KG1 (cell line): ENCODE measurements at regions not wholly inside any gene's neighbourhood (a gene's known extent, or its start where the extent isn't known, plus 50 kb on each side); places are given as distances from the start of the nearest gene placed in this dataset.

Experiments used
- DNase-seq: peaks from one replicate; lab custom pipeline; 2025; lab: John Stamatoyannopoulos, UW

DNA sequence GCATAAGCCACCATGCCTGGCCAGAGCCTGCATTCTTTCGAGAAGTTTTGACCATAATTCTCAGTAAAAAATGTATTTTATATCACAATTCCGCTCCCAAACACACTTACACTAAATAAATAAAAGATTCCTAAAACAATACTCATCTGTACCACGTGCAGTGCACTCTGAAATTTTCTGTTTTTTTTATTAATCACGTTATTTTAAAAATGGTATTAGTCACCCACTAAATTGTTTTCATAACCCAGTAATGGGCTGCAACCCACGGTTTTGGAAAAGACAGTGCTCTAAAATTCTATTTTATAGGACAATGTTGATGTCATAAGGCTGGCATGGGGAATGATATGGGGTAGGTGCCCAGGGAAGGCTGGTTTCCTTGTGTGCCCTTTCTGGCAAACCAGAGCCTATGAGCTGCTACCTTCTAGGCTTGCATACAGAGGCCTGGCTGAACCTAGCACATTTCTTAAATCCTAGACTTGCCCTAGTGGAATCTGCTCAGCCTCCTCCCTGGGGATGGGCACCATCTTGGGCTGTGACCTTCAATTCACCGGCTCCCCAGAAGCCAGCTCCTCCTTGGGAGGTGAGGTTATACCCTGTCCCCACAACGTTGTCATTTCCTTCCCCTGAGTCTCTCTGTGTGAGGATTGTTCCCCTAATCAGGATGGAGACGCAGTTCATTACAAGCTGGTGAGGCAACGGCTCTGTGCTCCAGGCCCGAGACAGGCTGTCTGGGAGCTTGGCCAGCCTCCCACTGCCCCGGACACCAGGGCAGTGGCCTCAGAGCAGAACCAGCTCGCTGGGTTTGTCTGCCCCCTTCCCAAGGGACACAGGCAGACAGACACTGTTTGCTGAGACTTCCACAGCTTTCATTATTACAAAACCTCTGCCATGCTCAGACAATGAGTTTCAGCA lies 116.5 kb upstream of the NAV2 start:
- DNase-seq = no peak

DNA sequence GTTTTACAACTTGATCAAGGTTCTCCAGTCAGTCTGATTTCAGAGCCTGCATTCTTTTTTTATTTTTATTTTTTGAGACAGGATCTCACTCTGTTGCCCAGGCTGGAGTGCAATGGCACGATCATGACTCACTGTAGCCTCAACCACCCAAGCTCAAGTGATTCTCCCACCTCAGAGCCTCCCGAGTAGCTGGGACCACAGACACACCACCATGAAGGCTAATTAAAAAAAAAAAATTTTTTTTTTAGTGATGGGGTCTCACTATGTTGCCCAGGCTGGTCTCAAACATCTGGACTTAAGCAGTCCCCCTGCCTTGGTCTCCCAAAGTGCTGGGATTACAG lies 117.2 kb upstream of the NAV2 start:
- DNase-seq = no peak

DNA sequence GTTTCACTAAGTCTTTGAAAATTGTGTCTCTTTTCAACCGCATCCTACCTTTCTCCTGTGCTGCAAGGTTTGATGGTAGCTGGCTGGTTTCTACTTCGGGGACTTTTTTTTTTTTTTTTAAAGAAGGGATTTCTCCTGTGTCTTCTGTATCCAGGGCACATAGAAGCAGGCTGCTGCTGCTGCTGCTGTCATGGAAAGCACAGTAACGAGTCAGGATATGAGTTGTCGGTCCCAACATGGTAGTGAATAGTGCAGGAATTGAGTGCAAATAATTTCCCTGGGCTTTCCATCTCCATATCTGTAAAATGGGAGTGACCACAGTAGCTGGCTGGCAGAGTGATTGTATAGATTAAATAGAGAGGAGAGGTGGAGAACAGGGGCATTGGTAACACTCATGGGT lies 118.3 kb upstream of the NAV2 start:
- DNase-seq = no peak

DNA sequence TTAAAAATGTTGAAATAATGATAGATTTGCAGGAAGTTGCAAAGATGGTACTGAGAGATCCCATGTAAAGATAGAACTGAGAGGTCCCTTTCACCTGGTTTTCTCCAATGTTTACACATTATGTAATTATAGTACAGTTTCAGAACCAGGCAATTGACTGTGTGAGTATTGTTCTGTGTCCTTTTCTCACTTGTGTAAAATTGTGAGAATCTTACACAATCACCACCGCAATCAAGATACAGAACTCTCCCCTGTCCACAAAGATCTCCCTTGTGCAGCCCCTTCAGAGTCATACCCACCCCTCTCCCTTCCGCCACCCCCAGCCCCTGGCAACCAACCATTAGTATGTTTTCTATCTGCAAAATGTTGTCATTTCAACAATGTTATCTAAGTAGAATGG lies 119.8 kb upstream of the NAV2 start:
- DNase-seq = no peak

DNA sequence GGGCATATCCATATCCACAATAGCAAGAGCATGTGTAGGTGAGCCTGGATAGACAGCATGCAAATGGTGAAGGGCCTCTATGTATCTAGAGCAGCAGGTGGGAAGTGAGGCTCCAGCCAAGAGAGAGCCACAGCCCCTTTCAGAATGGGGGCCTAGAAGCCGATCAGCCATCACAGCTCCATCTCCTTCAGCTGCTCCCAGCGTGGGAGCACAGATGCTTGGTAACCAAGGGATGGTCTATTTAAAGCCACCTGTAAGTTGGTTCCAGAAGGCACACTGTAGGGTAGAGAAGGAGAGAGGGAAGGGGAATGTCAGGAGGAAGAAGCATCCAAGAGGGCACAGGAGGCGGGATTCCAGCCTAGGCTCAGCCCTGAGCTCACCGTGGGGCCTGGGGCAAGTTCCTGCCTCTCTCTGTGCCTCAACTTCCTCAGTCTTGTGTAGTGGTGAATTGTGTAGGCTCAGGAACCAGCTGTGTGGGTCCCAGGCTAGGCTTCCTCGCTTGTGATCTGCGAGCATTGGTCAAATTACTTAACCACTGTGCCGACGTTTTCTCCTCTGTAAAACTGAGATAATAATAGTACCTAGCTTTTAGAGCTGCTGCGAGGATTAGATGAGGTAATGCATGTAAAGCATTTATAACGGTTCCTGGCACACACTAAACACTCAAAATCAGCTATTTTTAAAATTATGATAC lies 122.9 kb upstream of the NAV2 start:
- no peak for DNase-seq

DNA sequence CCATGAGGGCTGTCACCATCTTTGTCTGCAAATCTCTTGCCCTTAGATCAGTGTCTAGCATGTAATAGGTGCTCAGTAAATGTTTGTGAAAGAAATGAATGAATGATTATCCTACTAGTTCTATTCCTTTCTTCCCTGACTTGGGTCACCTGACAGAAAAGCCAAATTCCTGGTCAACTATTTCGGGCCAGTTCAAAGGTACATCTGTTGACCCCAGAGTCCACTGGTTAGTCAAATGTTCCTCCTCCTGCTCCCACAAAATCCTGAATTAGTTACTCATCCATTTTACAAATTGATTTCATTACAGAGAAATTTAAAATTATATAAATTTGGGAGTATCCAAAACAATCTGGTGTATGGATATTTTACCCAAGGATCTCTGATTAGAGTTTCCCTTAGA lies 124.7 kb upstream of the NAV2 start:
- DNase-seq = no peak

DNA sequence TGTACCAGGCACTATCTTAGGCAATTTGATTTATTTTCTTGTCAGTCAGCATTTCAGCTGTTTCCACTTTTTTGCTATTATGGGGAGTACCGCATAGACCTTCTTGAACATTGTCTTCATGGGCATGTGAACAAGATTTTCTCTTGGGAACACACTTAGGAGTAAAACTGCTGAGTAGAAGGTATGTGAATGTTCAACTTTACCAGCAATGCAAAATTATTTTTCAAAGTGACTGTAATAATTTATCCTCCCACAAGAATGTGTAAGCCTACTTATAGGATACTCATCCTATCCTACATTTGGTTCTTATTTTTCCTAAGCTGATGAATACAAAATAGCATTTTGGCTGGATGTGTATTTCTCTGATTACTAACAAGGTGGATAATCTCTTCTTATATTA lies 132.0 kb upstream of the NAV2 start:
- DNase-seq = no peak

DNA sequence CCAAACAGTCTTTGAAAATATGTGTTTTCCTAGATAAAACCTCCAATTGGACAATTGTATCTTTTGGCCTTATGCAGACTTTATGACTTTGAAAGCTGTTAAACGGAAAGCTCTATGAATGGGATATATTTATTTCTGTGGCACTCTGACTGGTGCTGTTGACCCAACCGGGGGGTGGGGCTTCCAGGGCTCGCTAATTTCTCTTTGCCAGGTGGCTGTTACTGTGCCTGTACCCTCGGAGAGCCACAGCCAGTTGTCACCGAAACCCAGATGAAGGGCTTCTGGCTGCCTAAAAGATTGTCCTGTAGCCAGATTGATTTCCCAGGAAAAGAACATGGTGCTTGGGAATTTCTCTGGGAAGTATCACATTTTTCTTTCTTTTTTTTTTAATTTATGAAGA lies 132.7 kb upstream of the NAV2 start:
- DNase-seq = no peak

DNA sequence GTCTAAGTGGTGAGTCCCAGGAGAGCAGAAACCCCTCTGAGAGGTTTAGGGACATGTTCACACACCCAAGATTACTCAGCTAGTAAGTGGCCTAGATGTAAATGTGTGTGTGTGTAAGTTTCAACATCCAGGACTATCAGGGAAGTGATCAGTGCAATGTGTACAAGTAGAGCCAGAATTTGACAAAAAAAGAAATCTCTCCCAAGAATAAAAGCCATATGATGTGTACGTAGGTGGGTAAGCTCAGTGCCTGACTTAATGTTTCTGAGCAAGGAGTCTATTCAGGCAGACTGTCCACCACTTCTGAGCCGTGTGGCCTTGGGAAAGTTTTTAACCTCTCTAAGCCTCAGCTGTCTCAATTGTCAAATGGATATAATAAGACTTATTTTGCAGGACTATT lies 133.8 kb upstream of the NAV2 start:
- DNase-seq = no peak

DNA sequence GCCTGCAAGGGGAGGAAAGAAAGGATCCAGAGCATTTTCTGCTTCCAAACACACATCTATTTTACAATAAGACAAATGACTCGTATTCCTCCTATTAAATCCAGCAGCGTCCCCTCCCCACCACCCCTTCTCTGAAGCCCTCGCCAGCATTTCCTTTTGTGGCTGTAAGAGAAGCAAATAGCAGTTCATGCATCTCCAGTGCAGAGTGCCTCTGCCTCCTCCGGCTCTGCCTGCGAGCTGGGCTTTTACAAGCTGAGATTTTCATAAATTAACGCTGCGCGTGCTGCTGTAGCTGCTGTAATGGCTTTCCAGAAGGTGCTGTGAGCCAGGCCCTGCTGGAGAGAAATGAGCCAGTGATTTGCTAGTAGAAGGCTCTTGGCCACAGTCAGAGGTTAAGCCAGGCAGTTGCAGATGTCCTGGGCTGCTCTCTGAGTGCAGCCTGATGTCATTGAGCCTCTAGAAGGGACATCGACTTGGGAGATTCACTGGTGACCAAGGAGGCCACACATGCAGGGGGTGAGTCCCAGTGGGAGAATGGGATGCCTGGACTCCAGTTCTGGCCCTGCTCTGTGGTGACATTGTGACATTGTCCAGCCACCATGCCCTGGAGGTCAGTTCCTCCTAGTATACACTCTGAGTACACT lies 134.5 kb upstream of the NAV2 start:
- no peak for DNase-seq

DNA sequence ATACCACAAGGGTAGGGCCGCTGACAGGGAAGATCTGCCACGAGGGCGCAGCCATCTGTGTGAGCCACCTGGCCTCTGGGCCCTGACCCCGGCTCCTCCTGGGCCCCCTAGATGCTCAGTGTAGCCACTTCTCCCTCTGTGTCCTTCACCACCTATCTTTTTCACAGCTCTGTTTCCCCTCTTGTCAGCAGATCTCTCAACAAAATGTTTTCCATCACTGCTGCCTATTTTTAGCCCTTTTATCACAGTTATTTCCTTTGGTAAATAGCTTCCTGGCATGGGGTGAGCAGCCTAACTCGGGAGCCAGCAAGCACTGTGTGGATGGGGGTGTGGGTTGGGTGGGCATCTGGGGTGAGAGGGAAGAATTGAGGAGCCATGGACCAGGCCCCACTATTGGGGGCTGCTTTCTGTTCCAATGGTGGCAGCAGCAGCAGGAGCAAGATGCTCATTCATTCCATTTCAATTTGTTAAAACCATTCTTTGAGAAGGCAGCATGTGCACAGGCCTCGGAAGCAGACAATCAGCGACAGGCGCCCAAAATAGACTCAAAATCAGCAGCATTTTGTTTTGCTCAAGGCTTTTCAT lies 135.2 kb upstream of the NAV2 start:
- no peak for DNase-seq

DNA sequence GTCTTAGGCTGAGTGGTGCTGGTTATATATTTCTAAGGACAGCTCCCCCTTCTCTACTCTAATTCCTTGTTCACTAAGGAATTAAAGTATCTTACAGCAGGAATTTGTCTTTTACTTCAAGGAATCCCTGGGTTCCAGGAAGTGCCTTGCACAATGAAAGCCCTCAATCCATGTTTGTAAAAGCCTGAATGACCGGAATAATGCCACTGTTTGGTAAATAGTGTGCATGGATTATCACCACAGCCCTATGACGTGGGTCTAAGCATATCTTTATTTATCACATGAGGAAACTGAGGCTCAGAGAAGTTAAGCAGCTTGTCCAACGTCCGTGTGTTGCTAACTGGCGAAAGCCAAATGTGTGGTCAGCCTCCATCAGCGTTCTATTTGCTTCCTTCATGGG lies 135.7 kb upstream of the NAV2 start:
- no peak for DNase-seq

DNA sequence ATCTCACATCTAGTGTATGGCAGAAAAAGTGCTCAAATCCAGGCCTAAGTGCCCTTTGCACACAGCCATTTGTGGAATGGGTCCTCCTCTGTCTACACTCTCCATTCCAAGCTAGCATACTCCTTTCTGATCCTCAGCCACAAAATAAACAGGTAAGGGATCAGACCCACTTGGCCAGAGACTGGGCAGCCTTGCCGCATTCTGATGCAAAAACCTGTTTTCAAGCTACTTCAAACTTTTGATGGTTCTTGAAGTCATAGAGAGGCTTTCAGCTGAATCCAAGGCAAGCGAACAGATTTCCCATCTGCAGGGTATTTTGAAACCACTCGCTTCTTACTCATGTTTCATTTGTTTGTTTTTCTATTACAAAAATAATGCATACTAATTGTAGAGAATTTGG lies 136.6 kb upstream of the NAV2 start:
- no peak for DNase-seq

DNA sequence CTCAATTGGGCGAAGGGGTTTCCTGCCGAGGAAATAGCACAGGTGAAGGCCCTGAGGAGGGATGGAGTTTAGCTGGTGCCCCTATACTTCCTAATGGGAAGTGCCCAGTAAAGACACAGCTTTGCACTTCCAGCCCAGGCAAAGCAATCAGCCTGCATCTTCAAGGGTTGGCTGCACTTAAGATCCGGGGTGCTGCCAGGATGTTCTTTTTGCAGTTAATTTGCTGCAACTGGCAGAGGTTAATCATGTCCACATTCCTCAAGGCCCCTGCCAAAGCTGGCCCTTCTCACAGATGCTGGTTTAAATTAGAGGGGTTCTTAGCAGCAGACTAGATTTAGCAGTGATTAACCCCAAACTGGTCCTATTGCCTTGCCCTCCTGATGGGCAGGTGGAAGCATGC lies 137.7 kb upstream of the NAV2 start:
- DNase-seq = no peak

DNA sequence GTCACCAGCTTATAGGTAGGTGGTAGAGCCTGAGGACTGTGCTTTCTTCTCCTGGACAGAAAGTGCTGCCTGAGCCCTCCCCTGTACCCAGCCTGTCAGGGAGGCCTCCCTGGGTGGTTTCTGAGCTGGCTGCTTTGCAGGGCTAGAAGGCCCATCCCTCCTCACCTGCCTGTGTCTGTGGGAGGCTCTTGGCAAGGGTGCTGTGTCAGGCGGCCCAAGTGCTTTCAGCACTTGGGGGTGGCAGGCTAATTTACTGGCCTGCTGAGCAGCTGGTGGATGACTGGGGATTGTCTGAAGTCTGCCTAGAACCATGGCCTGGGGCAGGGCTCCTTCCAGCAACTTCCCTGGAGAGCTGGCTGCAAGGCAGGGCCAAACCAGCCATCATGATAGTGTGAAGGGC lies 139.0 kb upstream of the NAV2 start:
- no peak for DNase-seq

DNA sequence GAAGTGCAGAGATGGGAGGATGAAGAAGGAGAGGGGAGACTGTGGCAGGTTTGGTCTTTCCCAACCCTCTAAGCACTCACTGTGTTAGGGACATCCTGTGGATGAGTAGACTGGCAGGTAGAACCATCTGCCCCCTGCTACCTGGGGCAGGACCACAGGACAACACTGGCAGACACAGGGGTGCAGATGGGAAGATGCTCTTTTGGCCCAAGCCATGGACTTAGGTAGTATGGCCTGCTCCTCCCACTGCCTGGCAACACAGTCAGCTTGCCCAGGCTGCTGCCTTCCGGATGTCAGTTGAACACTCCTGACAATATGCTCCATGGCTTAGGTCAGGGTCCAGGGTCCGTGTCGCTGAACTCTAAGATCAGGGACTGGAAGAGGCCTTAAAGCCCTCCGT lies 140.7 kb upstream of the NAV2 start:
- no peak for DNase-seq

DNA sequence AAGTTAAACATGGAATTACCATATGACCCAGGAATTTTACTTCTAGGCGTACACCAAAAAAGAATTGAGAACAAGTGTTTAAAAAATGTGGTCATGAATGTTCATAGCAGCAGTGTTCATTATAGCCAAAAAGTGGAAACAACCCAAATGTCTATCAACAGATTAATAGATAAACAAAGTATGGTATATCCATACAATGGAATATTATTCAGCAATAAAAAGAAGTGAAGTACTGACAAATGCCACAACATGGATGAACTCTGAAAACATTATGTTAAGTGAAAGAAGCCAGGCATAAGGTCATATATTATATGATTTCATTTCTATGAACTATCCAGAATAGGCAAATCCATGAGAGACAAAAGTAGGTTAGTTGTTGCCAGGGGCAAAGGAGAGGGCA lies 141.7 kb upstream of the NAV2 start:
- DNase-seq = no peak

DNA sequence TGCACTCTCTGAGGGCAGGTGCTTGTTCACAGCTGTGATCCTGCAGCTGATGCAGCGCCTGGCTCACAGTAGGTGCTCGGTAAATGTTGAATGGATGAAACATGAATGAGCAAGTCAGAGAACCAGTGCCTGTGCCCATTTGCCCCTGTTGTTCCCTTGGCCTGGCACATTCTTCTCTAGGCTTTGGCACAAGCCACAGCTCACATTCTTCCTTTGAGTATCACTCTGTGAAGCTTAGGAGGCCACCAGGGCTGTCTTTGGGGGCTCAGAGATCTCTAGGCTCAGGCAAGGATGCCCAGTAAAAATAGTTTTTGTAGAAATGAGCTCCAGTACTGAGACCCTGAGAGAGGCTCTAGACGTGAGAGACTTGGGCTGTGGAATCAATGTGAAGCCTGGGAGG lies 144.6 kb upstream of the NAV2 start:
- DNase-seq = no peak

DNA sequence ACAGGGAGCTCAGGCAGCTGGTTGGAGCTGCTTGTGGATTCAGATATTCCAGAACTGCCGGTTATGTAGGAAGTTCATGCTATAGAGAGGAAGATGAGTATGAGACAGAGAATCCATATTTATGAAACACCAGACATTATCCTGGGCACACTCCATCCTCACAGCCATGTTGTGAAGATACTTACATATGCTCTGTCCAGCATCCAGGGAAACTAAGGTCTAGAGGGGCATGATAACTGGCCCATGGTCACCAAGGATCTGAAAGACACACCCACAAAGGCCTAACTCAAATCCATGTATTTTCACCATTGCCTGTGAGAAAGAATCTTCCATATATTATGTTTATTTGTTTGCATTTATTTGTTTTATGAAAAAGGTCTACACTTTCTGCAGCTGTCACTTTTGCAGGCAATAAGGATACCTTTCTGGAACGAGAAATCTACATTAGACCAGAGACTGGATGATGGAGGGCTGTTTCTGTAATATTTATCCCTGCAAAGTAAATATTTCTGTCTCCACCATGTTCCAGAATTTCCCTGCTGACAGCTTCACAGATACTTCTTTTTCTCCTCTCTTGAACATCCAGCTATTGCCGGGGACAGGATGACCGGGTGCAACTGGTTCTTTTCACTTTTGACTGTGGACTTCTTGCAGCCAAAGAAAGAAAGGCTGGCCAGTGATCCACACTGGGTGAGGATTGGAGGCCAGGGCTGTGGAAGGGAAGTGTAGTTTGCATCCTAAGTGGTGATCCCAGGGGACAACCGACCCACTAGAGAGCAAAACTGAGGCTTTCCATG lies 145.9 kb upstream of the NAV2 start:
- no peak for DNase-seq

DNA sequence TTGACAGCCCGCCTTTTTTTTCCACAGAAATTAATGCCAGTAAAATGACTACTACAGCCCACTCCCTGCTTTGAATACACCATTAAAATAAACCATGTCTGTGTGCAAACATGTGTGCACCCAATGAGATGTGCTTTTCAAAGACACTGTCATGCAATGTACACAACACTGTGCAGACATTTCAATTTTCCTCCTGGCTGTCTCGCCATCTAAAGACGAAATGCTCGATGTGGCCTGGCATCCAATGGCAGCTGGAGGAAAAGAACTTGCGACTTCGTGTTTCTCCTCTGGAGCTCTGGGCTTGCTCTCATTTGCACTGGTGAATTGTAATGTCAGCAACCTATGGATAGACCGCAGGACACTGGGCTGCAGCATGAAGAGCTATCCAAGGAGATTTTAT lies 147.0 kb upstream of the NAV2 start:
- DNase-seq = no peak

DNA sequence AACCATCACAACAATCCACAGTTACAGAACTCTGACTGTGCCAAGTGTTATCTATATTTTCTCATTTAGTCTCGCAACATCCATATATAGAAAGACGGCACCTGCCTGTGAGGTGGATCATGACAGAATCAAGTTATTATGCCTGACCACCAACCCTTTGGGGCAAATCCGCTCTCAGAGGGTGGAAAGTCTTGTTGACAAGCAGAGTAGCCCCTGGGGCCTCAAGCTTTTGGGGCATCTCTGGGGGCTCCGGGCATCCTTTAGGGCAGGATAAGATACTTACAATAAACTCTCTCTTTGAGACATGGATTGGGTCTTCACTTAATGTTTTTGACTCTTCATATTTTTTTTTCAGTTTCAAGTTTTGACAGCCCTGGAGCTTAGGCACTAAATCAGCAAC lies 150.5 kb upstream of the NAV2 start:
- no peak for DNase-seq

DNA sequence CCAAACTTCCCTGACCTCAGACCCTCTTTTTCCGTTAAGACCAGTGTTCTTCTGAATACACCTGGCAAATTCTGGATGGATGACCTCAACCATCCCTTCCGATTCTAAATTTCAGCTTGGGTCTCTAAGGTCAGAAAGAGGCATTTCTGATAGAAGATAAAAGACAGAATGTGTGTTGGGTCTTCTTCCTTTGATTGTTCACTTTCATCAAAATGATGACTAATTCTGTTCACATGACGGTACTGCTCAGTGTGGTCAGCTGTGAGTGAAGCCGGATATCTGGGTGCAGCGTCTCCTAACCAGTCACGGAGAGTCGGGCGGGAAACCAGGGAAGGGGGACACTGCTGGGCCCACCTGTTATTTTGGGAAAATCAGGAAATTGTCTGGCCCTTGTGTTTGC lies 151.6 kb upstream of the NAV2 start:
- DNase-seq = no peak
